Psoas muscle (tissue), 7 donors: ENCODE measurements at regions not wholly inside any gene's neighbourhood (a gene's known extent, or its start where the extent isn't known, plus 50 kb on each side); places are given as distances from the start of the nearest gene placed in this dataset.

Experiments used
- ATAC-seq, 4 donors: fragments of 200-7000 bp; cut with Tn5 transposase; one replicate each; pipeline ENCODE4 v1.9.1; 2020; ENCODE audit warnings: moderate library complexity in 3 of 4, mild to moderate bottlenecking in 2 of 4
- DNase-seq, 2 donors: peaks; one replicate each; pipeline ENCODE4 v3.0.0-alpha.2; 2020
- H3K27ac ChIP-seq: fragments of 200-600 bp; one replicate; pipeline ENCODE4 v1.8.0; 2022
- H3K27me3 ChIP-seq, 3 donors: fragments of 200-600 bp in 1 of 3; one replicate each; pipeline versions ENCODE4 v1.6.1 to v1.8.0; 2013 to 2022; ENCODE audit warnings: low read length in 2 of 3, mild to moderate bottlenecking in 2 of 3, moderate library complexity in 1 of 3; ENCODE audit not compliant: insufficient read depth in 3 of 3
- H3K36me3 ChIP-seq, 2 donors: fragments of 200-600 bp in 1 of 2; one replicate each; pipeline versions ENCODE4 v1.6.1 to v1.8.0; 2013 to 2022; ENCODE audit warnings: low read depth in 1 of 2, mild to moderate bottlenecking in 1 of 2, moderate library complexity in 1 of 2; ENCODE audit not compliant: insufficient read depth in 1 of 2
- H3K4me1 ChIP-seq: fragments of 200-600 bp; one replicate; pipeline ENCODE4 v1.8.0; 2022
- H3K4me3 ChIP-seq: fragments of 200-600 bp; one replicate; pipeline ENCODE4 v1.8.0; 2022; ENCODE audit warnings: mild to moderate bottlenecking
- H3K9me3 ChIP-seq: fragments of 200-600 bp; one replicate; pipeline ENCODE4 v1.8.0; 2022
- WGBS, 3 donors: extraction: QIAGEN DNeasy Blood & Tissue Kit; methylation state at CpG; one replicate each; pipeline versions ENCODE4 v1.1.6 to v1.1.7; 2013; 5-methylcytosine and 5-hydroxymethylcytosine counted together
- intact Hi-C, 2 donors: fragments of 100-400 bp; cut with DNase I; formaldehyde crosslinking; loops; one replicate each; pipeline versions ENCODE4 v1.11.0 to v1.14.2; 2022
- TF ChIP-seq, protein P1 (sequence below): fragments of 200-600 bp; IDR thresholded peaks from one replicate; pipeline ENCODE4 v1.8.0; 2022; ENCODE audit warnings: antibody characterized with exemption
- donor health status: healthy with polysubstance abuse.
- donor health status: DM: no; HTN: no; CAD: no; lungs with moderate emphysema.
- donor health status: Bipolar disorder and iron deficiency.
- donor health status: healthy.
- donor health status: DM: yes; HTN: yes; CAD: no.
- donor health status: DM: no; HTN: no; CAD: no.
- donor health status: DM: yes; HTN: yes; CAD: no.

DNA sequence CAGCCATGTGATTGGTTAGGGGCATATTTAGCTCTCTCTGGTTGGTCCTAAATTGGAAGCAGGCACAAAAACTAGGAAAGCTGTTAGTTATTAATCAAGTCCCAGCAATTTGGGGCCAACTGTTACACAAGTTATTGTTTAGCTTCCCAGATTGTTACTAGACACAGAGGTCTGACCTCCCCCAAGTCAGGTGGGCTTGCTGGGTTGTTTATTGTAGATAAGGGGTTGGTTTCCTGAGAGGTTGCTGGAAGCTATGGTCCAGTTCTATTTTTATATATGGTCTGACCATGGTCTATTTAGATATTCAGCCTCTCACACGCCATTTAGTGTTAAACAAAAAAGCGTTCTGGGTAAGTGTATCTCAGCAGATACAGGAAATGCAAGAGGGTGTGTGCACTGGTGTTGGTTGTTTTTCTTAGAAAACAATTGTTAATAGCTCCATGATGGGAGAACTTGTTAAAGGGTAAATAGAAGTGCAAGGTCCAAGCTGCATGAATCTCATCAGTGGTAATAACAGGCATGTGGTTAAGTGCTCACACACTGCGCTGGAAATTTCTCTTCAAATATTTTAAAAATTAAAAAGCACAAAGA lies 150.0 kb downstream of the RAP2A start:
- intact Hi-C loops: no loop called here
- Histone ChIP-seq H3K4me1 (no peaks in the 10 kb centered on the region), H3K27me3 (peaks cover 0 to 2% (median 0%) of the 10 kb centered on the region in 3 donors), H3K27ac (no peak overlapping the region), H3K9me3 (no peaks in the 10 kb centered on the region), H3K4me3 (no peak overlapping the region), H3K36me3 (no peaks in the 10 kb centered on the region)
- TF ChIP-seq, protein P1, sequence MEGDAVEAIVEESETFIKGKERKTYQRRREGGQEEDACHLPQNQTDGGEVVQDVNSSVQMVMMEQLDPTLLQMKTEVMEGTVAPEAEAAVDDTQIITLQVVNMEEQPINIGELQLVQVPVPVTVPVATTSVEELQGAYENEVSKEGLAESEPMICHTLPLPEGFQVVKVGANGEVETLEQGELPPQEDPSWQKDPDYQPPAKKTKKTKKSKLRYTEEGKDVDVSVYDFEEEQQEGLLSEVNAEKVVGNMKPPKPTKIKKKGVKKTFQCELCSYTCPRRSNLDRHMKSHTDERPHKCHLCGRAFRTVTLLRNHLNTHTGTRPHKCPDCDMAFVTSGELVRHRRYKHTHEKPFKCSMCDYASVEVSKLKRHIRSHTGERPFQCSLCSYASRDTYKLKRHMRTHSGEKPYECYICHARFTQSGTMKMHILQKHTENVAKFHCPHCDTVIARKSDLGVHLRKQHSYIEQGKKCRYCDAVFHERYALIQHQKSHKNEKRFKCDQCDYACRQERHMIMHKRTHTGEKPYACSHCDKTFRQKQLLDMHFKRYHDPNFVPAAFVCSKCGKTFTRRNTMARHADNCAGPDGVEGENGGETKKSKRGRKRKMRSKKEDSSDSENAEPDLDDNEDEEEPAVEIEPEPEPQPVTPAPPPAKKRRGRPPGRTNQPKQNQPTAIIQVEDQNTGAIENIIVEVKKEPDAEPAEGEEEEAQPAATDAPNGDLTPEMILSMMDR: no peak
- ATAC-seq (no peak), DNase-seq (no peak)
- WGBS, 3 donors: 82 to 87% (median 86%) methylated on average over 3 of the region's 3 CpGs

GRCh38 chr13:97586941-97587340 lies 153.0 kb downstream of the RAP2A start:
- Histone ChIP-seq H3K4me3 (no peak overlapping the region), H3K9me3 (no peaks in the 10 kb centered on the region), H3K27ac (no peak overlapping the region), H3K36me3 (no peaks in the 10 kb centered on the region), H3K27me3 (peaks cover 0 to 2% (median 0%) of the 10 kb centered on the region in 3 donors), H3K4me1 (no peaks in the 10 kb centered on the region)
- intact Hi-C loops: no loop called here
- TF ChIP-seq, protein P1: no peak
- ATAC-seq: no peak
- 68 to 93% (median 72%) methylated on average over 1 of the region's 1 CpG for WGBS, 3 donors
- no peak for DNase-seq

DNA sequence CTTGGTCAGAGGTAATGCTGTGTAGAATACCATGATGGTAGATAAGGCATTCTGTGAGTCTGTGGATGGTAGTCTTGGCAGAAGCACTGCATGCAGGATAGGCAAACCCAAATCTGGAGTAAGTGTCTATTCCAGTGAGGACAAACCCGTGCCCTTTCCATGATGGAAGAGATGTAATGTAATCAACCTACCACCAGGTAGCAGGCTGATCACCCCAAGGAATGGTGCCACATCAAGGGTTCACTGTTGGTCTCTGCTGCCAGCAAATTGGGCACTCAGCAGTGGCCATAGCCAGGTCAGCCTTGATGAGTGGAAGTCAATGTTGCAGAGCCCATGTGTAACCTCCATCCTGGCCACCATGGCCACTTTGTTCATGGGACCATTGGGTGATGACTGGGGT lies 155.0 kb downstream of the RAP2A start:
- TF ChIP-seq, protein P1: no peak
- peaks cover 0 to 2% (median 0%) of the 10 kb centered on the region in 3 donors for H3K27me3 ChIP-seq
- H3K9me3 ChIP-seq: no peaks in the 10 kb centered on the region
- H3K4me3 ChIP-seq: no peak overlapping the region
- H3K36me3 ChIP-seq: no peaks in the 10 kb centered on the region
- ATAC-seq (no peak), DNase-seq (no peak)
- intact Hi-C loops: no loop called here
- H3K27ac ChIP-seq: no peak overlapping the region
- WGBS, 3 donors: 69 to 80% (median 74%) methylated on average over 1 of the region's 1 CpG
- H3K4me1 ChIP-seq: no peaks in the 10 kb centered on the region

- whole genome bisulfite sequencing, 3 donors: 37 to 44% (median 44%) methylated on average over 3 of the region's 3 CpGs
- TF ChIP-seq, protein P1: no peak
- no peak for ATAC-seq
These were observed 166.6 kb downstream of the RAP2A start for GRCh38 chr13:97600458-97601075.

GRCh38 chr13:97615266-97615665 lies 181.3 kb downstream of the RAP2A start:
- TF ChIP-seq, protein P1: no peak
- Histone ChIP-seq H3K9me3 (no peaks in the 10 kb centered on the region), H3K27me3 (no peaks in the 10 kb centered on the region), H3K4me3 (no peak overlapping the region), H3K27ac (no peak overlapping the region), H3K36me3 (no peaks in the 10 kb centered on the region), H3K4me1 (no peaks in the 10 kb centered on the region)
- no peak for DNase-seq
- 13 to 22% (median 17%) methylated on average over 3 of the region's 3 CpGs for WGBS, 3 donors
- ATAC-seq: no peak
- intact Hi-C loops: no loop called here

More at GRCh38 chr13:97600458-97601075, 166.6 kb downstream of the RAP2A start:
- H3K27me3 ChIP-seq: no peaks in the 10 kb centered on the region
- H3K36me3 ChIP-seq: no peaks in the 10 kb centered on the region
- H3K4me1 ChIP-seq: no peaks in the 10 kb centered on the region
- no peak for DNase-seq
- H3K4me3 ChIP-seq: no peak overlapping the region
- H3K27ac ChIP-seq: no peak overlapping the region
- H3K9me3 ChIP-seq: no peaks in the 10 kb centered on the region
- intact Hi-C loops: no loop called here
